ENCODE measurements at regions not wholly inside any gene's neighbourhood (a gene's known extent, or its start where the extent isn't known, plus 50 kb on each side); places are given as distances from the start of the nearest gene placed in this dataset.

DNA sequence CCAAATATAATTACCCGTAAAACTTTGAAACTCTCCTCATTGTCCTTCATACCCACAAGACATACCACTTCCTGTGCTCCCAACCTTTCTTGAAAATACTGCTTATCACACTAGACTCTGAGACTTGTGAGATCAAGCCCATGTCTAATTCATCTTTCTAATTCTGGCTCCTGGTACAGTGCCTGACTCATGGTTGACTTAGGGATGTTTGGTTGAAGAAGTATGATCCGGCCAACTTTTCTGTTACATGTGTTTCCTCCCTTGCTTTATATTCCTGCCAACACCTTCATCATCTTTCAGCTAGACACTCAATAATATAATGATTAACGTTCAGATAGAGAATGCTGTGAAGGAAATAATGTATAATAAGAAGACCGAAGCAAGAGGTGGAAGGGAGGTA, 58.2 kb downstream of the MEX3B start:
- Histone ChIP-seq H3K27me3 (replicated peaks in 2 of 5; ENCODE audit: control insufficient read depth in 4 of 5, insufficient read depth in 5 of 5, low read length in 4 of 5) (no peaks in the 10 kb centered on the region), H3K4me3 (ENCODE audit: control insufficient read depth in 1 of 7, extremely low read depth in 1 of 7, insufficient read depth in 4 of 7, low read depth in 2 of 7, low read length in 6 of 7) (no peak overlapping the region), H3K36me3 (ENCODE audit: control insufficient read depth in 4 of 4, insufficient read depth in 4 of 4, low read length in 3 of 4) (no peaks in the 10 kb centered on the region), H3K9me3 (ENCODE audit: control extremely low read depth in 1 of 5, control insufficient read depth in 4 of 5, insufficient read depth in 2 of 5, low read depth in 1 of 5, low read length in 4 of 5) (peaks cover 0 to 11% (median 2%) of the 10 kb centered on the region in 5 experiments), H3K4me1 (ENCODE audit: control extremely low read depth in 1 of 4, control insufficient read depth in 4 of 4, insufficient read depth in 4 of 4, low read length in 3 of 4) (no peaks in the 10 kb centered on the region), H3K27ac (ENCODE audit: insufficient read depth in 1 of 2, low read depth in 1 of 2, low read length in 2 of 2, poor library complexity in 1 of 2, severe bottlenecking in 2 of 2) (no peak overlapping the region)
- 97% methylated on average over 3 of the region's 4 CpGs for WGBS (ENCODE audit: insufficient coverage)
- DNase-seq: no peak
- POLR2A ChIA-PET: no interaction called here
- CTCF ChIA-PET: no interaction called here

DNA sequence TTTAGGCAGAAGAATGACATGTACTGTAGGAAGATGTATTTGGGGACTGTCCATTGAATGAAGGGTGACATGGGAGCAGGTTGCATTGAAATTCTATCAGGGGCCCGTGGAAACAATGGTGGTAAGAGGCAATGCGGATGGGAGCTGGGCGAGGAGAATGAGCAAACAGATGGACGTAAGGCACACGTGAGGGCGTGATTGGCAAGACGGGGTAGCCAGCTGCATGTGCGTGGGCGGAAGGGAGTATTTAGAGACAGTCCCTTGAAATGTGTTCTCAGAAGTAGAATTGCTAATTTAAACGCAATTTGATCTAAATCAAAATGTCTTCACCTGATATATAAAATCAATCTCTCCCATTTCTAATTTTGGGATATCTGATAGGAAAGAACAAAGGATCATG, 62.3 kb downstream of the MEX3B start:
- Histone ChIP-seq H3K9me3 (ENCODE audit: control extremely low read depth in 1 of 5, control insufficient read depth in 4 of 5, insufficient read depth in 2 of 5, low read depth in 1 of 5, low read length in 4 of 5) (no peaks in the 10 kb centered on the region), H3K4me3 (ENCODE audit: control insufficient read depth in 1 of 7, extremely low read depth in 1 of 7, insufficient read depth in 4 of 7, low read depth in 2 of 7, low read length in 6 of 7) (no peak overlapping the region), H3K36me3 (ENCODE audit: control insufficient read depth in 4 of 4, insufficient read depth in 4 of 4, low read length in 3 of 4) (no peaks in the 10 kb centered on the region), H3K27ac (ENCODE audit: insufficient read depth in 1 of 2, low read depth in 1 of 2, low read length in 2 of 2, poor library complexity in 1 of 2, severe bottlenecking in 2 of 2) (no peak overlapping the region), H3K27me3 (replicated peaks in 2 of 5; ENCODE audit: control insufficient read depth in 4 of 5, insufficient read depth in 5 of 5, low read length in 4 of 5) (no peaks in the 10 kb centered on the region), H3K4me1 (ENCODE audit: control extremely low read depth in 1 of 4, control insufficient read depth in 4 of 4, insufficient read depth in 4 of 4, low read length in 3 of 4) (peaks cover 0 to 7% (median 0%) of the 10 kb centered on the region in 4 experiments)
- WGBS (ENCODE audit: insufficient coverage): 97% methylated on average over 9 of the region's 10 CpGs
- DNase-seq: no peak
- ChIA-PET CTCF (no interaction called here), POLR2A (no interaction called here)

GRCh38 chr15:81982808-81983207, 63.0 kb downstream of the MEX3B start:
- H3K27me3 ChIP-seq (replicated peaks in 2 of 5; ENCODE audit: control insufficient read depth in 4 of 5, insufficient read depth in 5 of 5, low read length in 4 of 5): no peaks in the 10 kb centered on the region
- H3K4me3 ChIP-seq (ENCODE audit: control insufficient read depth in 1 of 7, extremely low read depth in 1 of 7, insufficient read depth in 4 of 7, low read depth in 2 of 7, low read length in 6 of 7): no peak overlapping the region
- DNase-seq: no peak
- peaks cover 0 to 4% (median 0%) of the 10 kb centered on the region in 5 experiments for H3K9me3 ChIP-seq (ENCODE audit: control extremely low read depth in 1 of 5, control insufficient read depth in 4 of 5, insufficient read depth in 2 of 5, low read depth in 1 of 5, low read length in 4 of 5)
- CTCF ChIA-PET: no interaction called here
- no peaks in the 10 kb centered on the region for H3K36me3 ChIP-seq (ENCODE audit: control insufficient read depth in 4 of 4, insufficient read depth in 4 of 4, low read length in 3 of 4)
- POLR2A ChIA-PET: no interaction called here
- WGBS (ENCODE audit: insufficient coverage): 100% methylated on average over 3 of the region's 5 CpGs
- peaks cover 0 to 7% (median 0%) of the 10 kb centered on the region in 4 experiments for H3K4me1 ChIP-seq (ENCODE audit: control extremely low read depth in 1 of 4, control insufficient read depth in 4 of 4, insufficient read depth in 4 of 4, low read length in 3 of 4)
- H3K27ac ChIP-seq (ENCODE audit: insufficient read depth in 1 of 2, low read depth in 1 of 2, low read length in 2 of 2, poor library complexity in 1 of 2, severe bottlenecking in 2 of 2): no peak overlapping the region

GRCh38 chr15:81981908-81982307, 63.9 kb downstream of the MEX3B start:
- no peak overlapping the region for H3K4me3 ChIP-seq (ENCODE audit: control insufficient read depth in 1 of 7, extremely low read depth in 1 of 7, insufficient read depth in 4 of 7, low read depth in 2 of 7, low read length in 6 of 7)
- no peak overlapping the region for H3K27ac ChIP-seq (ENCODE audit: insufficient read depth in 1 of 2, low read depth in 1 of 2, low read length in 2 of 2, poor library complexity in 1 of 2, severe bottlenecking in 2 of 2)
- CTCF ChIA-PET: no interaction called here
- no CpG with 5 or more reads among the region's 3 CpGs for WGBS (ENCODE audit: insufficient coverage)
- H3K4me1 ChIP-seq (ENCODE audit: control extremely low read depth in 1 of 4, control insufficient read depth in 4 of 4, insufficient read depth in 4 of 4, low read length in 3 of 4): peaks cover 0 to 7% (median 0%) of the 10 kb centered on the region in 4 experiments
- H3K36me3 ChIP-seq (ENCODE audit: control insufficient read depth in 4 of 4, insufficient read depth in 4 of 4, low read length in 3 of 4): no peaks in the 10 kb centered on the region
- POLR2A ChIA-PET: no interaction called here
- H3K27me3 ChIP-seq (replicated peaks in 2 of 5; ENCODE audit: control insufficient read depth in 4 of 5, insufficient read depth in 5 of 5, low read length in 4 of 5): no peaks in the 10 kb centered on the region
- peak; percentile 3 to 63 (median 48) for DNase-seq
- peaks cover 0 to 10% (median 2%) of the 10 kb centered on the region in 5 experiments for H3K9me3 ChIP-seq (ENCODE audit: control extremely low read depth in 1 of 5, control insufficient read depth in 4 of 5, insufficient read depth in 2 of 5, low read depth in 1 of 5, low read length in 4 of 5)

DNA sequence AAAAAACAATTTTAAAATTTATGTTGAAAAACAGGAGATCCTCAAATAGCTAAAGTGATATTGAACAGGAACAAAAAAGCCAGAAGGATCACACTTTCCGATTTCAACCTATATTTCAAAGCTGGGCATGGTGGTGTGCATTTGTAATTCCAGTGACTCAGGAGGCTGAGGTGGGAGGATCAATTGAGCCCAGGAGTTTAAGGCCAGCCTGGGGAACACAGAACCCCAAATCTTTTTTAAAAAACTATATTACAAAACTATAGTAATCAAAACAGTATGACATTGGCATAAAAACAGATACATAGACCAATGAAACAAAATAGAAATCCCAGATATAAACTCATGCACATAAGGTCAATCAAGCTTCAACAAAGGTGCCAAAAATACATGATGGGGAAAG, 68.4 kb downstream of the MEX3B start:
- no peak overlapping the region for H3K27ac ChIP-seq (ENCODE audit: insufficient read depth in 1 of 2, low read depth in 1 of 2, low read length in 2 of 2, poor library complexity in 1 of 2, severe bottlenecking in 2 of 2)
- H3K27me3 ChIP-seq (replicated peaks in 2 of 5; ENCODE audit: control insufficient read depth in 4 of 5, insufficient read depth in 5 of 5, low read length in 4 of 5): no peaks in the 10 kb centered on the region
- no peaks in the 10 kb centered on the region for H3K36me3 ChIP-seq (ENCODE audit: control insufficient read depth in 4 of 4, insufficient read depth in 4 of 4, low read length in 3 of 4)
- peaks cover 0 to 16% (median 3%) of the 10 kb centered on the region in 5 experiments for H3K9me3 ChIP-seq (ENCODE audit: control extremely low read depth in 1 of 5, control insufficient read depth in 4 of 5, insufficient read depth in 2 of 5, low read depth in 1 of 5, low read length in 4 of 5)
- POLR2A ChIA-PET: no interaction called here
- no CpG with 5 or more reads among the region's 1 CpG for WGBS (ENCODE audit: insufficient coverage)
- CTCF ChIA-PET: no interaction called here
- no peak for DNase-seq
- no peak overlapping the region for H3K4me3 ChIP-seq (ENCODE audit: control insufficient read depth in 1 of 7, extremely low read depth in 1 of 7, insufficient read depth in 4 of 7, low read depth in 2 of 7, low read length in 6 of 7)
- H3K4me1 ChIP-seq (ENCODE audit: control extremely low read depth in 1 of 4, control insufficient read depth in 4 of 4, insufficient read depth in 4 of 4, low read length in 3 of 4): peaks cover 0 to 7% (median 0%) of the 10 kb centered on the region in 4 experiments

DNA sequence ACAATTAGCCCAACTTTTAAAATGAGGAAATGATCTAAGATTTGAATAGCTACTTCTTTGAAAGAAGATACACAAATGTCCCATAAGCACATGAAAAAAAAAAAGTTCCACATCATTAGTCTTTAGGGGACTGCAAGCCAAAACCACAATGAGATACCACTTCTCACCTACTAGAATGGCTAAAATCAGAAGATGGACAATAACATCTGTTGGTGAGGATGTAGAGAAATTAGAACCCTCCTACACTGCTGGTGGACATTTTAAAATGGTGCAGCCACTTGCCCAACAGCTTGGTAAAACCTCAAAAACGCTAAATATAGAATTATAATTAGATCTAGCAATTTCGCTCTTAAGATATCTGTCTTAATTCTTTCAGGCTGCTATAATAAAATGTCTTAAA, 77.1 kb downstream of the MEX3B start:
- ChIA-PET POLR2A (no interaction called here), CTCF (no interaction called here)
- Histone ChIP-seq H3K9me3 (ENCODE audit: control extremely low read depth in 1 of 5, control insufficient read depth in 4 of 5, insufficient read depth in 2 of 5, low read depth in 1 of 5, low read length in 4 of 5) (peaks cover 0 to 3% (median 2%) of the 10 kb centered on the region in 5 experiments), H3K36me3 (ENCODE audit: control insufficient read depth in 4 of 4, insufficient read depth in 4 of 4, low read length in 3 of 4) (no peaks in the 10 kb centered on the region), H3K27me3 (replicated peaks in 2 of 5; ENCODE audit: control insufficient read depth in 4 of 5, insufficient read depth in 5 of 5, low read length in 4 of 5) (no peaks in the 10 kb centered on the region), H3K27ac (ENCODE audit: insufficient read depth in 1 of 2, low read depth in 1 of 2, low read length in 2 of 2, poor library complexity in 1 of 2, severe bottlenecking in 2 of 2) (no peak overlapping the region), H3K4me1 (ENCODE audit: control extremely low read depth in 1 of 4, control insufficient read depth in 4 of 4, insufficient read depth in 4 of 4, low read length in 3 of 4) (no peaks in the 10 kb centered on the region), H3K4me3 (ENCODE audit: control insufficient read depth in 1 of 7, extremely low read depth in 1 of 7, insufficient read depth in 4 of 7, low read depth in 2 of 7, low read length in 6 of 7) (no peak overlapping the region)
- peak in 2 of 3 donors; percentile 7 to 19 for DNase-seq
- no CpG with 5 or more reads among the region's 2 CpGs for WGBS (ENCODE audit: insufficient coverage)

DNA sequence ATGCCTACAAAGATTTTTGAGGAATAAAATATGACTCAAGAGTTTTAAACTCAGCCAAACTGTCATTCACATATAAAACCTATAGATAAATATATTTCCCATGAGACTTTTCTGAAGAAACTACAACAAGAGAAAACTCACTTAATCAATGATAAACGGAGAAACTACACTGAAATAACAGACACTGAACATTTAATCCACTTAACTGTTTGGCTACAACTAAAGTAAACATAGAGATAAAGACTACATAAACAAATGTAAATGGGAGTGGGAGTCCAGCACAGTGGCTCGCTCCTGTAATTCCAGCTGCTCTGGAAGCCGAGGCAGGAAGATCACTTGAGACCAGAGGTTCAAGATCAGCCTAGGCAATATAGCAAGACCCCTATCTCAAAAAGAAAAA, 79.2 kb downstream of the MEX3B start:
- peaks cover 0 to 3% (median 0%) of the 10 kb centered on the region in 5 experiments for H3K9me3 ChIP-seq (ENCODE audit: control extremely low read depth in 1 of 5, control insufficient read depth in 4 of 5, insufficient read depth in 2 of 5, low read depth in 1 of 5, low read length in 4 of 5)
- H3K27ac ChIP-seq (ENCODE audit: insufficient read depth in 1 of 2, low read depth in 1 of 2, low read length in 2 of 2, poor library complexity in 1 of 2, severe bottlenecking in 2 of 2): no peak overlapping the region
- ChIA-PET POLR2A (no interaction called here), CTCF (no interaction called here)
- H3K4me3 ChIP-seq (ENCODE audit: control insufficient read depth in 1 of 7, extremely low read depth in 1 of 7, insufficient read depth in 4 of 7, low read depth in 2 of 7, low read length in 6 of 7): no peak overlapping the region
- no peak for DNase-seq
- WGBS (ENCODE audit: insufficient coverage): no CpG with 5 or more reads among the region's 3 CpGs
- H3K4me1 ChIP-seq (ENCODE audit: control extremely low read depth in 1 of 4, control insufficient read depth in 4 of 4, insufficient read depth in 4 of 4, low read length in 3 of 4): no peaks in the 10 kb centered on the region
- H3K36me3 ChIP-seq (ENCODE audit: control insufficient read depth in 4 of 4, insufficient read depth in 4 of 4, low read length in 3 of 4): no peaks in the 10 kb centered on the region
- H3K27me3 ChIP-seq (replicated peaks in 2 of 5; ENCODE audit: control insufficient read depth in 4 of 5, insufficient read depth in 5 of 5, low read length in 4 of 5): no peaks in the 10 kb centered on the region

Data from common myeloid progenitor, CD34-positive (primary cell).